Psoas muscle (tissue), 7 donors: ENCODE measurements at regions not wholly inside any gene's neighbourhood (a gene's known extent, or its start where the extent isn't known, plus 50 kb on each side); places are given as distances from the start of the nearest gene placed in this dataset.

Experiments used
- ATAC-seq, 4 donors: fragments of 200-7000 bp; cut with Tn5 transposase; one replicate each; pipeline ENCODE4 v1.9.1; 2020; ENCODE audit warnings: moderate library complexity in 3 of 4, mild to moderate bottlenecking in 2 of 4
- DNase-seq, 2 donors: peaks; one replicate each; pipeline ENCODE4 v3.0.0-alpha.2; 2020
- H3K27ac ChIP-seq: fragments of 200-600 bp; one replicate; pipeline ENCODE4 v1.8.0; 2022
- H3K27me3 ChIP-seq, 3 donors: fragments of 200-600 bp in 1 of 3; one replicate each; pipeline versions ENCODE4 v1.6.1 to v1.8.0; 2013 to 2022; ENCODE audit warnings: low read length in 2 of 3, mild to moderate bottlenecking in 2 of 3, moderate library complexity in 1 of 3; ENCODE audit not compliant: insufficient read depth in 3 of 3
- H3K36me3 ChIP-seq, 2 donors: fragments of 200-600 bp in 1 of 2; one replicate each; pipeline versions ENCODE4 v1.6.1 to v1.8.0; 2013 to 2022; ENCODE audit warnings: low read depth in 1 of 2, mild to moderate bottlenecking in 1 of 2, moderate library complexity in 1 of 2; ENCODE audit not compliant: insufficient read depth in 1 of 2
- H3K4me1 ChIP-seq: fragments of 200-600 bp; one replicate; pipeline ENCODE4 v1.8.0; 2022
- H3K4me3 ChIP-seq: fragments of 200-600 bp; one replicate; pipeline ENCODE4 v1.8.0; 2022; ENCODE audit warnings: mild to moderate bottlenecking
- H3K9me3 ChIP-seq: fragments of 200-600 bp; one replicate; pipeline ENCODE4 v1.8.0; 2022
- CTCF ChIP-seq: fragments of 200-600 bp; IDR thresholded peaks from one replicate; pipeline ENCODE4 v1.8.0; 2022; ENCODE audit warnings: antibody characterized with exemption
- WGBS, 3 donors: extraction: QIAGEN DNeasy Blood & Tissue Kit; methylation state at CpG; one replicate each; pipeline versions ENCODE4 v1.1.6 to v1.1.7; 2013; 5-methylcytosine and 5-hydroxymethylcytosine counted together
- intact Hi-C, 2 donors: fragments of 100-400 bp; cut with DNase I; formaldehyde crosslinking; loops; one replicate each; pipeline versions ENCODE4 v1.11.0 to v1.14.2; 2022
- donor health status: healthy with polysubstance abuse.
- donor health status: DM: no; HTN: no; CAD: no; lungs with moderate emphysema.
- donor health status: Bipolar disorder and iron deficiency.
- donor health status: healthy.
- donor health status: DM: yes; HTN: yes; CAD: no.
- donor health status: DM: no; HTN: no; CAD: no.
- donor health status: DM: yes; HTN: yes; CAD: no.

- no peak for TF ChIP-seq CTCF
- Histone ChIP-seq H3K9me3 (no peaks in the 10 kb centered on the region), H3K27ac (no peak overlapping the region), H3K27me3 (no peaks in the 10 kb centered on the region), H3K4me1 (no peaks in the 10 kb centered on the region), H3K4me3 (no peak overlapping the region), H3K36me3 (no peaks in the 10 kb centered on the region)
- no peak for ATAC-seq
- 70 to 87% (median 78%) methylated on average over 1 of the region's 1 CpG for WGBS, 3 donors
- intact Hi-C loops = no loop called here
- DNase-seq = no peak
Observed at GRCh38 chr15:37715101-37715500, 219.3 kb upstream of the TMCO5A start.

- Histone ChIP-seq H3K27me3 (no peaks in the 10 kb centered on the region), H3K9me3 (no peaks in the 10 kb centered on the region), H3K27ac (no peak overlapping the region), H3K36me3 (no peaks in the 10 kb centered on the region), H3K4me3 (no peak overlapping the region), H3K4me1 (no peaks in the 10 kb centered on the region)
- 77 to 78% (median 78%) methylated on average over 9 of the region's 9 CpGs for WGBS, 3 donors
- intact Hi-C loops = no loop called here
- no peak for DNase-seq
- ATAC-seq = no peak
- TF ChIP-seq CTCF = no peak
Observed at GRCh38 chr15:37720267-37720666, 214.2 kb upstream of the TMCO5A start.

- intact Hi-C loops = no loop called here
- Histone ChIP-seq H3K9me3 (no peaks in the 10 kb centered on the region), H3K27me3 (no peaks in the 10 kb centered on the region), H3K4me3 (no peak overlapping the region), H3K4me1 (no peaks in the 10 kb centered on the region), H3K36me3 (no peaks in the 10 kb centered on the region), H3K27ac (no peak overlapping the region)
- DNase-seq (no peak), ATAC-seq (no peak)
- WGBS, 3 donors = 39 to 52% (median 40%) methylated on average over 5 of the region's 5 CpGs
- no peak for TF ChIP-seq CTCF
Observed at GRCh38 chr15:37731146-37731746, 203.2 kb upstream of the TMCO5A start.

GRCh38 chr15:37733628-37734027 is 200.8 kb upstream of the TMCO5A start:
- no peak for TF ChIP-seq CTCF
- Histone ChIP-seq H3K4me1 (no peaks in the 10 kb centered on the region), H3K27me3 (no peaks in the 10 kb centered on the region), H3K36me3 (no peaks in the 10 kb centered on the region), H3K9me3 (no peaks in the 10 kb centered on the region), H3K4me3 (no peak overlapping the region), H3K27ac (no peak overlapping the region)
- WGBS, 3 donors = 89 to 93% (median 92%) methylated on average over 5 of the region's 5 CpGs
- intact Hi-C loops = no loop called here
- DNase-seq (no peak), ATAC-seq (no peak)

GRCh38 chr15:37740623-37741141 is 193.8 kb upstream of the TMCO5A start:
- 59 to 65% (median 63%) methylated on average over 4 of the region's 4 CpGs for WGBS, 3 donors
- intact Hi-C loops = no loop called here
- Histone ChIP-seq H3K27ac (no peak overlapping the region), H3K4me1 (no peaks in the 10 kb centered on the region), H3K27me3 (no peaks in the 10 kb centered on the region), H3K9me3 (no peaks in the 10 kb centered on the region), H3K4me3 (no peak overlapping the region), H3K36me3 (no peaks in the 10 kb centered on the region)
- DNase-seq (no peak), ATAC-seq (no peak)
- TF ChIP-seq CTCF = no peak
